ENCODE measurements at regions not wholly inside any gene's neighbourhood (a gene's known extent, or its start where the extent isn't known, plus 50 kb on each side); places are given as distances from the start of the nearest gene placed in this dataset.

DNA sequence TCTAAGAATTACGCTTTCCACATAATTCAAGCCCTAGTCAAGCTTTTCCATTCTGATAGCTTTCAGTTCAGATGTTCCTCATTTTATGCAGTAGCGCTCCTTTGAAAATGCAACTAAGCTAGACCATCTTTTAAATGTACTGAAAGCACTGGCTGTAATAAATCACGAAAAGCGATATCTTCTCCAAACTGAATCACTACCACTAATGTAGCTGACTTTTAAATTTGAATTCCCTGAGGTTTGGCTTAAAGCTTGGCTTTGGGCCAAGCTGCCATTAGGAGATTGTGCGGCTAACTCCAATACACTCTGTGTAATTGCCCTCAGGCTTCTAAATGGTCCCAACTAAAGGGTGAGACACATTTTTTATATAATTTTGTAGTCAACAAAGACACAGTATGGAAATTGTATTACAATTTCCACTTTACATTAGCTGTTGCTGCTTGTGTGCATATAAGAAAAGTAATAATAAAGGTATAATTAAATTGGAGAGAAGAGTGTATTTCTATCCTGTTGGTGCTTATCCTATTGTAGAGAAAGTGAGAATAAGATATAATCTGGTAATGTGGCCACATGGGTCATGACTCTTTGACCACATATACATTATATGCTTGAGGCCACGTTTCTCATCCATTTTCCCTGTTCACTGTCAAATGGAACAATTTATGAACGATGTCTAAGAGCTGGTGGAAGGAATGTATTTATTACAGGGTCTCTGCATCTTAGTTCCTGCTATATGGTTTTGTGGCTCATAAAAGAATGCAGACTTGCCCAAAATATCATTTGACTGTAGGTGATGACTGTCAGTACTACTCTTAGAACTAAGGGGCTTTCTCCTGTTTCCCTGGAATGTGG lies 118.7 kb upstream of the TAF11L2 start:
- Histone ChIP-seq H3K4me3 (ENCODE audit: low read depth, low read length) (no peak overlapping the region), H3K9me3 (no peaks in the 10 kb centered on the region), H3K27me3 (replicated peaks; ENCODE audit: control insufficient read depth, insufficient read depth, low read length) (no peaks in the 10 kb centered on the region), H3K36me3 (ENCODE audit: control insufficient read depth, insufficient read depth, low read length) (no peaks in the 10 kb centered on the region), H3K4me1 (peaks cover 19% of the 10 kb centered on the region)
- ChIA-PET CTCF (no interaction called here), POLR2A (no interaction called here)
- H3K9me3 Mint-ChIP-seq (ENCODE audit: unreplicated experiment) = no peaks in the 10 kb centered on the region
- intact Hi-C loops (cut with micrococcal nuclease; ENCODE audit: unreplicated experiment) = no loop called here
- no peaks in the 10 kb centered on the region for H3K36me3 Mint-ChIP-seq (ENCODE audit: insufficient read depth, unreplicated experiment)
- peaks cover 23% of the 10 kb centered on the region for H3K4me1 Mint-ChIP-seq (ENCODE audit: low read depth, unreplicated experiment)
- H3K27ac Mint-ChIP-seq (ENCODE audit: unreplicated experiment) = no peak overlapping the region
- TF ChIP-seq, protein P1, sequence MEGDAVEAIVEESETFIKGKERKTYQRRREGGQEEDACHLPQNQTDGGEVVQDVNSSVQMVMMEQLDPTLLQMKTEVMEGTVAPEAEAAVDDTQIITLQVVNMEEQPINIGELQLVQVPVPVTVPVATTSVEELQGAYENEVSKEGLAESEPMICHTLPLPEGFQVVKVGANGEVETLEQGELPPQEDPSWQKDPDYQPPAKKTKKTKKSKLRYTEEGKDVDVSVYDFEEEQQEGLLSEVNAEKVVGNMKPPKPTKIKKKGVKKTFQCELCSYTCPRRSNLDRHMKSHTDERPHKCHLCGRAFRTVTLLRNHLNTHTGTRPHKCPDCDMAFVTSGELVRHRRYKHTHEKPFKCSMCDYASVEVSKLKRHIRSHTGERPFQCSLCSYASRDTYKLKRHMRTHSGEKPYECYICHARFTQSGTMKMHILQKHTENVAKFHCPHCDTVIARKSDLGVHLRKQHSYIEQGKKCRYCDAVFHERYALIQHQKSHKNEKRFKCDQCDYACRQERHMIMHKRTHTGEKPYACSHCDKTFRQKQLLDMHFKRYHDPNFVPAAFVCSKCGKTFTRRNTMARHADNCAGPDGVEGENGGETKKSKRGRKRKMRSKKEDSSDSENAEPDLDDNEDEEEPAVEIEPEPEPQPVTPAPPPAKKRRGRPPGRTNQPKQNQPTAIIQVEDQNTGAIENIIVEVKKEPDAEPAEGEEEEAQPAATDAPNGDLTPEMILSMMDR (IDR thresholded peaks at IDR 0.05; ENCODE audit: insufficient read depth in 1 of 2, low read depth in 1 of 2, low read length in 1 of 2, severe bottlenecking in 1 of 2, unreplicated experiment in 1 of 2) = no peak
- H3K4me3 Mint-ChIP-seq (ENCODE audit: unreplicated experiment) = no peak overlapping the region
- no peaks in the 10 kb centered on the region for H3K27me3 Mint-ChIP-seq (ENCODE audit: insufficient read depth, unreplicated experiment)
- no peak for DNase-seq
- BruUV-seq (replicated peaks) = no TSS peak

DNA sequence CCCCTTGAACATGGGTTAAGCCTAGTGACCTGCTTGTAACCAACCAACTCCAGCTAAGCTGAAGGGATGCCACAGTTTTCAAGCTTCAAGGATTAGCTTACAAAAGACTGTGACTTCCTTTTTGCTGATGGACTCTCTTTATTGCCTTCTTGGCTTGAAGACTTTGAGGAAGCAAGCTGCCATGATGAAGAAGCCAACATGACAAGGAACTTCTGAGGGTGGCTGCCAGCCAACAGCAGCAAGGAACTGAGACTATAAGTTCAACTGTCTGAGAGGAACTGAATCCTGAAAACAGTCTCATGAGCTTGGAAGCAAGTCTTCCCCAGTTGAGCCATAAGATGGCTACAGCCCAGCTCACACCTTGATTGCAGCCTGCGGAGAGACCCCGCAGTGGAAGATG lies 116.1 kb upstream of the TAF11L2 start:
- no peak overlapping the region for H3K27ac Mint-ChIP-seq (ENCODE audit: unreplicated experiment)
- TF ChIP-seq, protein P1 (IDR thresholded peaks at IDR 0.05; ENCODE audit: insufficient read depth in 1 of 2, low read depth in 1 of 2, low read length in 1 of 2, severe bottlenecking in 1 of 2, unreplicated experiment in 1 of 2) = no peak
- ChIA-PET CTCF (no interaction called here), POLR2A (no interaction called here)
- no peaks in the 10 kb centered on the region for H3K27me3 Mint-ChIP-seq (ENCODE audit: insufficient read depth, unreplicated experiment)
- no peaks in the 10 kb centered on the region for H3K9me3 Mint-ChIP-seq (ENCODE audit: unreplicated experiment)
- H3K27me3 ChIP-seq (replicated peaks; ENCODE audit: control insufficient read depth, insufficient read depth, low read length) = no peaks in the 10 kb centered on the region
- no TSS peak for BruUV-seq (replicated peaks)
- peaks cover 11% of the 10 kb centered on the region for H3K4me1 Mint-ChIP-seq (ENCODE audit: low read depth, unreplicated experiment)
- H3K36me3 Mint-ChIP-seq (ENCODE audit: insufficient read depth, unreplicated experiment) = no peaks in the 10 kb centered on the region
- H3K36me3 ChIP-seq (ENCODE audit: control insufficient read depth, insufficient read depth, low read length) = no peaks in the 10 kb centered on the region
- no peak overlapping the region for H3K4me3 ChIP-seq (ENCODE audit: low read depth, low read length)
- DNase-seq = no peak
- no peak overlapping the region for H3K4me3 Mint-ChIP-seq (ENCODE audit: unreplicated experiment)
- intact Hi-C loops (cut with micrococcal nuclease; ENCODE audit: unreplicated experiment) = no loop called here
- peaks cover 14% of the 10 kb centered on the region for H3K4me1 ChIP-seq
- H3K9me3 ChIP-seq = no peaks in the 10 kb centered on the region

DNA sequence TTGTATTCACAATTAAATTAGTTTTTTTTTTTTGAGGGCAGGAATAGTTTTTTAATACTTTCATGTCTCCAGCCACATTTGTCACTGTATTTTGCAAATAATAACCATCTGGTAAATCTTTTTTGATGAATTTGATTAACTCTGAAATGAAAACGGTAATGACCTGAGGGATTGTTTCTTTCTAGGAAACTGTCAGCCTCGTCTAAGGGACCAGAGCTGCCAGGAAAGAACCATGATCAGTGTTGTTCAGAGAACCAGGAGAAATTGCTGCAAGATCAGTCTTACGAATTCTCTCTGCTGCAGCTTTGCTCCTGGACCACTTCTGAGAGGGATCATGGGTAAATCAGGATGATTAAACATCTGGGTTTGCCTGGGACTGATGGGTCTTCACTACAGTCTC lies 114.5 kb upstream of the TAF11L2 start:
- Mint-ChIP-seq H3K36me3 (ENCODE audit: insufficient read depth, unreplicated experiment) (no peaks in the 10 kb centered on the region), H3K27me3 (ENCODE audit: insufficient read depth, unreplicated experiment) (no peaks in the 10 kb centered on the region), H3K9me3 (ENCODE audit: unreplicated experiment) (no peaks in the 10 kb centered on the region), H3K4me1 (ENCODE audit: low read depth, unreplicated experiment) (peaks cover 3% of the 10 kb centered on the region), H3K27ac (ENCODE audit: unreplicated experiment) (no peak overlapping the region), H3K4me3 (ENCODE audit: unreplicated experiment) (no peak overlapping the region)
- no peaks in the 10 kb centered on the region for H3K27me3 ChIP-seq (replicated peaks; ENCODE audit: control insufficient read depth, insufficient read depth, low read length)
- TF ChIP-seq, protein P1 (IDR thresholded peaks at IDR 0.05; ENCODE audit: insufficient read depth in 1 of 2, low read depth in 1 of 2, low read length in 1 of 2, severe bottlenecking in 1 of 2, unreplicated experiment in 1 of 2) = no peak
- H3K9me3 ChIP-seq = no peaks in the 10 kb centered on the region
- no TSS peak for BruUV-seq (replicated peaks)
- CTCF ChIA-PET = no interaction called here
- POLR2A ChIA-PET = no interaction called here
- H3K4me3 ChIP-seq (ENCODE audit: low read depth, low read length) = no peak overlapping the region
- no peaks in the 10 kb centered on the region for H3K36me3 ChIP-seq (ENCODE audit: control insufficient read depth, insufficient read depth, low read length)
- peaks cover 5% of the 10 kb centered on the region for H3K4me1 ChIP-seq
- intact Hi-C loops (cut with micrococcal nuclease; ENCODE audit: unreplicated experiment) = no loop called here
- no peak for DNase-seq
